ENCODE measurements at regions not wholly inside any gene's neighbourhood (a gene's known extent, or its start where the extent isn't known, plus 50 kb on each side); places are given as distances from the start of the nearest gene placed in this dataset.

DNA sequence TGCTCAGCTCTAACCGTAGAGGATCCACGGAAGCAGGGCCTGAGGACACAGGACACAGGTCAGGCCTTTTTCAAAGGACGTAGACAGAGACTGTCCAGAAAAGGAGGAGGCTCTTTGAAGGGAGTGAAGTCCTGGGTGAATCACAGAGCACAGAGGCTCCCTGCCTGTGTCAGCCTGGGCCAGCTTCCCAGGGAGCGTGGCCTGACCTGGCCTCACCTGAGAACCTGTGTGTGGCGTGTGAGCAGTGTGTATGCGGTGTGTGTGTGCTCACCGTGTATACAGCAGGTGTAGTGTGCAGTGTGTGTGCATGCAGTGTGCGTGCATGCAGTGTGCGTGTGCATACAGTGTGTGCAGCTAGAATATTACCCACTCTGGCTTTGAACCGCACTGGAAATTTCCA lies 56.0 kb upstream of the FNDC1 start:
- Mint-ChIP-seq H3K9me3 (ENCODE audit: low read depth) (no peaks in the 10 kb centered on the region), H3K4me3 (ENCODE audit: unreplicated experiment) (no peak overlapping the region), H3K27ac (ENCODE audit: unreplicated experiment) (no peak overlapping the region), H3K4me1 (ENCODE audit: low read depth) (peaks cover 12% of the 10 kb centered on the region), H3K27me3 (ENCODE audit: low read depth) (peaks cover 2% of the 10 kb centered on the region), H3K36me3 (ENCODE audit: low read depth) (no peaks in the 10 kb centered on the region)
- no peak for DNase-seq (ENCODE audit: low spot score)
- TF ChIP-seq, protein P1, sequence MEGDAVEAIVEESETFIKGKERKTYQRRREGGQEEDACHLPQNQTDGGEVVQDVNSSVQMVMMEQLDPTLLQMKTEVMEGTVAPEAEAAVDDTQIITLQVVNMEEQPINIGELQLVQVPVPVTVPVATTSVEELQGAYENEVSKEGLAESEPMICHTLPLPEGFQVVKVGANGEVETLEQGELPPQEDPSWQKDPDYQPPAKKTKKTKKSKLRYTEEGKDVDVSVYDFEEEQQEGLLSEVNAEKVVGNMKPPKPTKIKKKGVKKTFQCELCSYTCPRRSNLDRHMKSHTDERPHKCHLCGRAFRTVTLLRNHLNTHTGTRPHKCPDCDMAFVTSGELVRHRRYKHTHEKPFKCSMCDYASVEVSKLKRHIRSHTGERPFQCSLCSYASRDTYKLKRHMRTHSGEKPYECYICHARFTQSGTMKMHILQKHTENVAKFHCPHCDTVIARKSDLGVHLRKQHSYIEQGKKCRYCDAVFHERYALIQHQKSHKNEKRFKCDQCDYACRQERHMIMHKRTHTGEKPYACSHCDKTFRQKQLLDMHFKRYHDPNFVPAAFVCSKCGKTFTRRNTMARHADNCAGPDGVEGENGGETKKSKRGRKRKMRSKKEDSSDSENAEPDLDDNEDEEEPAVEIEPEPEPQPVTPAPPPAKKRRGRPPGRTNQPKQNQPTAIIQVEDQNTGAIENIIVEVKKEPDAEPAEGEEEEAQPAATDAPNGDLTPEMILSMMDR (IDR thresholded peaks at IDR 0.05) = no peak

- no peak overlapping the region for H3K27ac Mint-ChIP-seq (ENCODE audit: unreplicated experiment)
Measured at GRCh38 chr6:159112714-159113113, 56.5 kb upstream of the FNDC1 start.

GRCh38 chr6:159110748-159111147 lies 58.5 kb upstream of the FNDC1 start:
- Mint-ChIP-seq H3K4me3 (ENCODE audit: unreplicated experiment) (no peak overlapping the region), H3K9me3 (ENCODE audit: low read depth) (no peaks in the 10 kb centered on the region), H3K27ac (ENCODE audit: unreplicated experiment) (no peak overlapping the region), H3K4me1 (ENCODE audit: low read depth) (peaks cover 9% of the 10 kb centered on the region), H3K36me3 (ENCODE audit: low read depth) (no peaks in the 10 kb centered on the region), H3K27me3 (ENCODE audit: low read depth) (peaks cover 14% of the 10 kb centered on the region)
- TF ChIP-seq, protein P1 (IDR thresholded peaks at IDR 0.05) = no peak
- DNase-seq (ENCODE audit: low spot score) = no peak

More at GRCh38 chr6:159112714-159113113, 56.5 kb upstream of the FNDC1 start:
- Mint-ChIP-seq H3K27me3 (ENCODE audit: low read depth) (peaks cover 5% of the 10 kb centered on the region), H3K9me3 (ENCODE audit: low read depth) (no peaks in the 10 kb centered on the region), H3K36me3 (ENCODE audit: low read depth) (no peaks in the 10 kb centered on the region), H3K4me3 (ENCODE audit: unreplicated experiment) (no peak overlapping the region), H3K4me1 (ENCODE audit: low read depth) (peaks cover 12% of the 10 kb centered on the region)
- DNase-seq (ENCODE audit: low spot score) = no peak
- TF ChIP-seq, protein P1 (IDR thresholded peaks at IDR 0.05) = no peak

- TF ChIP-seq, protein P1 (IDR thresholded peaks at IDR 0.05) = peak; percentile 76
- Mint-ChIP-seq H3K4me1 (ENCODE audit: low read depth) (peaks cover 9% of the 10 kb centered on the region), H3K27me3 (ENCODE audit: low read depth) (peaks cover 14% of the 10 kb centered on the region), H3K4me3 (ENCODE audit: unreplicated experiment) (no peak overlapping the region), H3K36me3 (ENCODE audit: low read depth) (no peaks in the 10 kb centered on the region), H3K9me3 (ENCODE audit: low read depth) (no peaks in the 10 kb centered on the region), H3K27ac (ENCODE audit: unreplicated experiment) (no peak overlapping the region)
- DNase-seq (ENCODE audit: low spot score) = no peak
Measured at GRCh38 chr6:159110013-159110412, 59.2 kb upstream of the FNDC1 start.

GRCh38 chr6:159109391-159109790 lies 59.8 kb upstream of the FNDC1 start:
- no peak for DNase-seq (ENCODE audit: low spot score)
- no peaks in the 10 kb centered on the region for H3K9me3 Mint-ChIP-seq (ENCODE audit: low read depth)
- peaks cover 14% of the 10 kb centered on the region for H3K27me3 Mint-ChIP-seq (ENCODE audit: low read depth)
- H3K27ac Mint-ChIP-seq (ENCODE audit: unreplicated experiment) = no peak overlapping the region
- no peak overlapping the region for H3K4me3 Mint-ChIP-seq (ENCODE audit: unreplicated experiment)
- H3K4me1 Mint-ChIP-seq (ENCODE audit: low read depth) = peaks cover 5% of the 10 kb centered on the region
- TF ChIP-seq, protein P1 (IDR thresholded peaks at IDR 0.05) = no peak
- no peaks in the 10 kb centered on the region for H3K36me3 Mint-ChIP-seq (ENCODE audit: low read depth)
